ENCODE measurements at regions not wholly inside any gene's neighbourhood (a gene's known extent, or its start where the extent isn't known, plus 50 kb on each side); places are given as distances from the start of the nearest gene placed in this dataset.

- Histone ChIP-seq H3K4me1 (ENCODE audit: insufficient read depth) (no peaks in the 10 kb centered on the region), H3K27me3 (ENCODE audit: insufficient read depth) (no peaks in the 10 kb centered on the region), H3K27ac (ENCODE audit: low read depth) (no peak overlapping the region), H4K20me1 (replicated peaks; ENCODE audit: insufficient read depth) (no peaks in the 10 kb centered on the region; the same call in 1 of the 2 replicates), H3K79me2 (replicated peaks; ENCODE audit: insufficient read depth) (no peaks in the 10 kb centered on the region), H3K9me2 (ENCODE audit: insufficient read depth) (peaks cover 4% of the 10 kb centered on the region), H3K36me3 (ENCODE audit: insufficient read depth) (no peaks in the 10 kb centered on the region), H3F3A (replicated peaks; ENCODE audit: low read depth) (no peaks in the 10 kb centered on the region), H2AFZ (no peak overlapping the region), H3K4me3 (no peak overlapping the region), H3K4me2 (no peak overlapping the region)
- H3K4me1 Mint-ChIP-seq, result peaks cover 3% of the 10 kb centered on the region; the same call in 2 of the 3 replicates
- TF ChIP-seq ZNF114 (CRISPR knock-in tag; IDR thresholded peaks at IDR 0.05) (no peak), CREB1 (CRISPR knock-in tag; IDR thresholded peaks at IDR 0.05; ENCODE audit: low read depth) (no peak), POLR2AphosphoS5 (IDR thresholded peaks at IDR 0.05; ENCODE audit: low read depth) (no peak), ZNF331 (CRISPR knock-in tag; IDR thresholded peaks at IDR 0.05; ENCODE audit: low read depth) (no peak), JUNB (IDR thresholded peaks at IDR 0.05; ENCODE audit: unreplicated experiment) (no peak), NANOG (IDR thresholded peaks at IDR 0.05; ENCODE audit: borderline replicate concordance) (no peak), ETS1 (IDR thresholded peaks at IDR 0.05) (no peak), CTCF (conservative IDR thresholded peaks at IDR 0.05; ENCODE audit: low read depth in 2 of 2) (no peak), STAT1 (IDR thresholded peaks at IDR 0.05; ENCODE audit: unreplicated experiment) (no peak), REST (IDR thresholded peaks at IDR 0.05; ENCODE audit: unreplicated experiment) (no peak), EZH2 (IDR thresholded peaks at IDR 0.05; ENCODE audit: low read depth, unreplicated experiment) (no peak), ZNF462 (CRISPR knock-in tag; IDR thresholded peaks at IDR 0.05) (no peak), EZH2phosphoT487 (IDR thresholded peaks at IDR 0.05; ENCODE audit: unreplicated experiment) (no peak)
- no peaks in the 10 kb centered on the region; the same call in 2 of the 3 replicates for H3K36me3 Mint-ChIP-seq (ENCODE audit: low read depth)
- no peaks in the 10 kb centered on the region; the same call in 1 of the 3 replicates for H3K9me3 Mint-ChIP-seq
- no peaks in the 10 kb centered on the region for H3K27me3 Mint-ChIP-seq (ENCODE audit: insufficient read depth, low read depth, poor library complexity)
- no peak overlapping the region for H3K4me3 Mint-ChIP-seq
- DNase-seq (ENCODE audit: low spot score) (no peak), ATAC-seq (no peak)
- H3K27ac Mint-ChIP-seq, result no peak overlapping the region
These were observed 356.6 kb downstream of the FBXO15 start for GRCh38 chr18:73791081-73791480.

All from GM23338 (cell line).